MM.1S (cell line): ENCODE measurements at regions not wholly inside any gene's neighbourhood (a gene's known extent, or its start where the extent isn't known, plus 50 kb on each side); places are given as distances from the start of the nearest gene placed in this dataset.

Source experiments
- EZH2 ChIP-seq: fragments of 300-600 bp; sonication (generic); optimal IDR thresholded peaks from 2 replicates; pipeline ENCODE3; 2017; ENCODE audit warnings: low read depth, mild to moderate bottlenecking, antibody characterized with exemption, low read length, mixed read lengths
- EZH2phosphoT487 ChIP-seq: fragments of 300-600 bp; sonication (generic); IDR thresholded peaks from 2 replicates; pipeline ENCODE4 v1.6.1; 2018; ENCODE audit warnings: antibody characterized with exemption, low read length
- TF ChIP-seq, protein P1 (sequence below): fragments of 300-600 bp; sonication (generic); IDR thresholded peaks from 2 replicates; pipeline ENCODE4 v1.5.1; 2016; ENCODE audit warnings: antibody characterized with exemption, low read length, mixed read lengths

DNA sequence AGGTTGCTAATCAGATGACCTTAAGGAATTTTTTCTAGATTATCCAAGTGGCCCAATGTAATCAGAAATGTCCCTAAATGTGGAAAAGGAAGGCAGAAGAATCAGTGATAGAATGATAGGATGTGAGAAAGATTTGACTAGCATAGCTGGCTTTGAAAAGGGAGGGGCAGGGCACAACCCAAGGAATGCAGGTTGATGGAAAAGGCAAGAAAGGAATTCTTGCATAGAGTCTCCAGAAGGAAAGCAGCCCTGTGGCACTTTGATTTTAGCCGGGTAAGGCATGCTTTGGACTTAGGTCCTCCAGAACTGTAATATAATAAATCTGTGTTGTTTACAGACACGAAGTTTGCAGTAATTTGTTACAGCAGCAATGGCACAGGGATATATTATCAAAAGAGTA, 375.7 kb upstream of the B3GALT2 start:
- TF ChIP-seq, protein P1, sequence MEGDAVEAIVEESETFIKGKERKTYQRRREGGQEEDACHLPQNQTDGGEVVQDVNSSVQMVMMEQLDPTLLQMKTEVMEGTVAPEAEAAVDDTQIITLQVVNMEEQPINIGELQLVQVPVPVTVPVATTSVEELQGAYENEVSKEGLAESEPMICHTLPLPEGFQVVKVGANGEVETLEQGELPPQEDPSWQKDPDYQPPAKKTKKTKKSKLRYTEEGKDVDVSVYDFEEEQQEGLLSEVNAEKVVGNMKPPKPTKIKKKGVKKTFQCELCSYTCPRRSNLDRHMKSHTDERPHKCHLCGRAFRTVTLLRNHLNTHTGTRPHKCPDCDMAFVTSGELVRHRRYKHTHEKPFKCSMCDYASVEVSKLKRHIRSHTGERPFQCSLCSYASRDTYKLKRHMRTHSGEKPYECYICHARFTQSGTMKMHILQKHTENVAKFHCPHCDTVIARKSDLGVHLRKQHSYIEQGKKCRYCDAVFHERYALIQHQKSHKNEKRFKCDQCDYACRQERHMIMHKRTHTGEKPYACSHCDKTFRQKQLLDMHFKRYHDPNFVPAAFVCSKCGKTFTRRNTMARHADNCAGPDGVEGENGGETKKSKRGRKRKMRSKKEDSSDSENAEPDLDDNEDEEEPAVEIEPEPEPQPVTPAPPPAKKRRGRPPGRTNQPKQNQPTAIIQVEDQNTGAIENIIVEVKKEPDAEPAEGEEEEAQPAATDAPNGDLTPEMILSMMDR, result no peak
- TF ChIP-seq EZH2phosphoT487 (no peak), EZH2 (no peak)
